Activated CD8-positive, alpha-beta memory T cell treated with anti-CD3 and anti-CD28 coated beads, Interleukin-2, amount 10 ng/mL, durations not matched to agents 7 days and 5 days (primary cell): ENCODE measurements at regions not wholly inside any gene's neighbourhood (a gene's known extent, or its start where the extent isn't known, plus 50 kb on each side); places are given as distances from the start of the nearest gene placed in this dataset.

Experiments used
- ATAC-seq: fragments of 150-1000 bp; cut with Tn5 transposase; one replicate; pipeline ENCODE4 v1.10.0; 2021; ENCODE audit warnings: moderate library complexity
- CTCF ChIA-PET: fragments of 350-600 bp; sonication (Branson Sonifier 250); formaldehyde crosslinking; loops from one replicate; lab custom pipeline; 2021; ENCODE audit warnings: antibody characterized with exemption; lab: Charles Lee
- DNase-seq: peaks from one replicate; pipeline ENCODE4 v3.0.0-alpha.2; 2020
- H3K27ac Mint-ChIP-seq: one replicate; pipeline ENCODE4 v1.8.0; 2021; ENCODE audit warnings: mild to moderate bottlenecking, mixed read lengths
- H3K27me3 Mint-ChIP-seq: one replicate; pipeline ENCODE4 v1.8.0; 2021; ENCODE audit warnings: mixed read lengths
- H3K36me3 Mint-ChIP-seq: one replicate; pipeline ENCODE4 v1.8.0; 2021; ENCODE audit warnings: mild to moderate bottlenecking, mixed read lengths
- H3K4me1 Mint-ChIP-seq: one replicate; pipeline ENCODE4 v1.8.0; 2021; ENCODE audit warnings: mixed read lengths
- H3K4me3 Mint-ChIP-seq: one replicate; pipeline ENCODE4 v1.8.0; 2021; ENCODE audit warnings: mild to moderate bottlenecking, moderate library complexity, mixed read lengths
- H3K9me3 Mint-ChIP-seq: one replicate; pipeline ENCODE4 v1.8.0; 2022; ENCODE audit warnings: low read depth, mixed read lengths

DNA sequence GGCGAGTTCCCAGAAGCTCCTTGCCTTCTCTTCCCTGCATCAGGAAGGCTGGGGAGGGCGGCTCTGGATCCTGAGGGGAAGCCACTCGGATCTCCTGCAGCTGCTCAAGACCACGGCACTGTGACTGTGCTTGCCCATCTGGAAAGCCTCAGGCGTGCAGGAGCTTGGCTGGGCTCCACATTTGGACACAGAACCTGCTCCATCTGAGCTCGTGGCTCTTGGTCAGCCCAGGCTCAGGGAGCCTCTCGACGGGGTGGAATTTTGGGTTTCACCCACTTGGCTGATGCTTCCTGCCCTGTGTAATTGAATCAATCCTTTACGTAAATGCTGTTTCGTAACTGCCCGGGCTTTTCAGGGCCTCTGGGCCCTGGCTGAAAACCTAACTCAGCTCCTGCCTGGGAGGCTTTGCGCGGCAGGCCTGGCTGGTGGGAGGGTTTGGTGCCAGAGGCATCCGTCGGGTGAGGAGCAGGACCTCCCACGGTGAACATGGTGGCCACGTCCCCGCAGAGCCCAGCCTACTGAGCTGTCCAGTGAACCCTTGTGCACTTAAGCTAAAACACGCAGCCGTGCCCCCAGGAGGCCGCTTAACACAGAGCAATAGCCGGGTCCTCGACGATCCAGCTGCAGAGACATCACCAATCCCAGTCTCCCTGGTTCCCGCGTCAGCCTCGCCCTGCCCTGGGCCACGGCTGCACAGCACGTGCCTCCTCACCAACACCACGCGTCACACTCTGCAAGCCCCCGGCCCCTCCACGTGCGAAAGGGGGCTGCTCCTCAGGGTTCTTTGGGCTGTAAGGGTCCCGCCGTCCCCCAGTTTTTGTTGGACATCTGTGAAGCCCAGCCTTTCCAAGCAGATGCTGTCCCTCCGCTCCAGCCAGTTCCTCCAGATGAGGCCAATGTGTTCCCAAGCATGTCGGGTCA is 241.0 kb downstream of the DLL1 start:
- no peak for DNase-seq
- no peak overlapping the region for H3K27ac Mint-ChIP-seq
- peaks cover 4% of the 10 kb centered on the region for H3K4me1 Mint-ChIP-seq
- peaks cover 17% of the 10 kb centered on the region for H3K27me3 Mint-ChIP-seq
- ATAC-seq: no peak
- CTCF ChIA-PET: no interaction called here
- no peak overlapping the region for H3K4me3 Mint-ChIP-seq
- H3K36me3 Mint-ChIP-seq: no peaks in the 10 kb centered on the region
- H3K9me3 Mint-ChIP-seq: no peaks in the 10 kb centered on the region

DNA sequence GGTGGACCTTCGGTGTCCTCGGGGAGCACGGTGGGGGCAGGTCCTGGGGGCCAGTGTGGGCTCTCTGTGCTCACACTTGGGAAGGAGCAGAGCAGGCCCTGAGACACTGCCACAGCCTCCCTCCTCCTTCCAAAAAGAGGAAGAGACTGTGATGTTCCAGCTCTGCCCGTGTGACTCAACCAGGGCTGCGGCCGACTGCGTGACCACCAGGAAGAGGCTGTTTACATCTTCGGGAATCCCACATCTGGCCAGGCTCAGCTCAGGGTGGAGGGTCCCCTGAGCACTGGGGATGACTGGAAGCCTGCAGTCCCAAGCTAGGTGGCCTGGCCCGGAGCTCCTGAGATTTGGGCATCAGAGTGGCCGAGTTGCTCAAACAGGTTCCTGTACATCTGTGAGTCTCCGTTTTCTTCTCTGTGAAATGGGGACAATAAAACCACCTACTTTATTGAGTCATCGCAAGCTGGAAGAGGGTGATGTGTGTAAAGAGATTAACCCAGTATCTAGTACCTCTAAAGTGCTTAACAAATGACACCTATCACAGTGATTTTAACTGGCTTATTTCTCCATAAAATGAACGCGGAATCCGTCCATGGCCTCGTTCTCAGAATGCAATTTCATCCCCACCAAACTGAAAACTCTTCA is 242.1 kb downstream of the DLL1 start:
- CTCF ChIA-PET: no interaction called here
- Mint-ChIP-seq H3K27me3 (peaks cover 21% of the 10 kb centered on the region), H3K9me3 (no peaks in the 10 kb centered on the region), H3K36me3 (no peaks in the 10 kb centered on the region), H3K27ac (no peak overlapping the region), H3K4me1 (peaks cover 4% of the 10 kb centered on the region), H3K4me3 (no peak overlapping the region)
- ATAC-seq (no peak), DNase-seq (no peak)

GRCh38 chr6:170047823-170048222 is 243.1 kb downstream of the DLL1 start:
- no peaks in the 10 kb centered on the region for H3K9me3 Mint-ChIP-seq
- H3K27ac Mint-ChIP-seq: no peak overlapping the region
- DNase-seq: no peak
- H3K4me3 Mint-ChIP-seq: no peak overlapping the region
- no peak for ATAC-seq
- peaks cover 4% of the 10 kb centered on the region for H3K4me1 Mint-ChIP-seq
- H3K36me3 Mint-ChIP-seq: no peaks in the 10 kb centered on the region
- H3K27me3 Mint-ChIP-seq: peaks cover 21% of the 10 kb centered on the region
- CTCF ChIA-PET: no interaction called here

DNA sequence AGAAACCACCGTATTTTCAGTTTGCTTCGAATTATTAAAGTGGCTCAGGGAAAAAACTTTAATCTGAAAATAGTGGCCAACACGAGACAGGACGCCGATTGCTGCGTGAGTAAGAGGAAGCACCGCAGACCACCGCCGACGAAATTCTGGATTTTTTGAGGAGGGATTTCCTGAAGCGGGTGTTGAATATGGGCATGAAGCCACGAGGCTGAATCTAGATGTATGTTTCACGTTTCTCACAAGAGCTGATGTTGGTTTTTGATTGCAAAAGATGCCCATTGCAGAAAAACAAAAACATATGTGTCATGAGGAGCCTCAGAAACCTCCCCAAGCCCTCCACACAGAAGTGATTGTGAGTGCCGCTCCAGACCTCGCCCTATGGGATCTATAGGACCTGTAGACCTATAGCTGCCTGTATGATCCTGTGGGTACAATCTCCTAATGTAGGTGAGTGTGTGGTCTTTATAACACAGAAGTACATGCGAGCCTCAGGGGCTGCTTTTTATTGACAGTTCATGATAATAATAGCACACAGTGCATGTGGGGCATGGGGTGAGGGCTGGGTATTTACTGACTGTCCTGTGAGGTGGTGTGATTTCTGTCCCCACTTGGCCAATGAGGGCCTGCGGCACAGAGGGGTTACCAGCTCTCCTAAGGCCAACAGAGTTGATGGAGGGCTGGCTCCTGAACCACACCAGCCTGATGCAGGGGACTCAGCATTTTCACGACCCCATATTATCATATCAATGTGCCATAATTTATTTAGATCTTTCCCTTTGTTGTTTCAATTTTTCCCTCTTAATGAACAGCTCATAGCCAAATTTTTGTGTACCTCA is 243.9 kb downstream of the DLL1 start:
- peaks cover 21% of the 10 kb centered on the region for H3K27me3 Mint-ChIP-seq
- H3K9me3 Mint-ChIP-seq: no peaks in the 10 kb centered on the region
- DNase-seq (no peak), ATAC-seq (no peak)
- H3K4me1 Mint-ChIP-seq: peaks cover 4% of the 10 kb centered on the region
- CTCF ChIA-PET: no interaction called here
- H3K36me3 Mint-ChIP-seq: no peaks in the 10 kb centered on the region
- H3K27ac Mint-ChIP-seq: no peak overlapping the region
- H3K4me3 Mint-ChIP-seq: no peak overlapping the region

GRCh38 chr6:170045981-170046667 is 244.8 kb downstream of the DLL1 start:
- no peaks in the 10 kb centered on the region for H3K9me3 Mint-ChIP-seq
- no peak overlapping the region for H3K27ac Mint-ChIP-seq
- CTCF ChIA-PET: no interaction called here
- peaks cover 21% of the 10 kb centered on the region for H3K27me3 Mint-ChIP-seq
- ATAC-seq (no peak), DNase-seq (no peak)
- H3K4me3 Mint-ChIP-seq: no peak overlapping the region
- no peaks in the 10 kb centered on the region for H3K36me3 Mint-ChIP-seq
- peaks cover 4% of the 10 kb centered on the region for H3K4me1 Mint-ChIP-seq

DNA sequence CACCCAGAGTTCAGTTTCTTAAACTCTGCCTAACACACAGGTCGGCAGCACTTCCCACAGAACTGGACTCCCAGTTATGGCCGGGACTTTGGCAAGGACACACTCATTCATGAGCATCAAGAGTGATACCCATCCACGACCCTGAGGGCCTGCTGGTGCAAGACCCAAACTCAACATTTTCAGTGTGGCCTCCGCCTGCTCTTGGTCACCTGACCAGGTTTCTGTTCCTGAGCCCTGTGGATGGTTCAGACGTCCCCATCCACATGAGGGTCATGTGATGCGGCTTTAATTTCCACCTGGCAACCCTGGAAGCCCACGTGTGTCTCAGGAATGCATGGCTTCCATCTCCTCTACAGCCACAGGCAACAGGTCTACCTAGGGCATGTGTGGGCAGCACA is 245.3 kb downstream of the DLL1 start:
- no peak for ATAC-seq
- Mint-ChIP-seq H3K4me1 (peaks cover 4% of the 10 kb centered on the region), H3K27ac (no peak overlapping the region), H3K27me3 (peaks cover 21% of the 10 kb centered on the region), H3K4me3 (no peak overlapping the region), H3K9me3 (no peaks in the 10 kb centered on the region), H3K36me3 (no peaks in the 10 kb centered on the region)
- CTCF ChIA-PET: no interaction called here
- DNase-seq: no peak

DNA sequence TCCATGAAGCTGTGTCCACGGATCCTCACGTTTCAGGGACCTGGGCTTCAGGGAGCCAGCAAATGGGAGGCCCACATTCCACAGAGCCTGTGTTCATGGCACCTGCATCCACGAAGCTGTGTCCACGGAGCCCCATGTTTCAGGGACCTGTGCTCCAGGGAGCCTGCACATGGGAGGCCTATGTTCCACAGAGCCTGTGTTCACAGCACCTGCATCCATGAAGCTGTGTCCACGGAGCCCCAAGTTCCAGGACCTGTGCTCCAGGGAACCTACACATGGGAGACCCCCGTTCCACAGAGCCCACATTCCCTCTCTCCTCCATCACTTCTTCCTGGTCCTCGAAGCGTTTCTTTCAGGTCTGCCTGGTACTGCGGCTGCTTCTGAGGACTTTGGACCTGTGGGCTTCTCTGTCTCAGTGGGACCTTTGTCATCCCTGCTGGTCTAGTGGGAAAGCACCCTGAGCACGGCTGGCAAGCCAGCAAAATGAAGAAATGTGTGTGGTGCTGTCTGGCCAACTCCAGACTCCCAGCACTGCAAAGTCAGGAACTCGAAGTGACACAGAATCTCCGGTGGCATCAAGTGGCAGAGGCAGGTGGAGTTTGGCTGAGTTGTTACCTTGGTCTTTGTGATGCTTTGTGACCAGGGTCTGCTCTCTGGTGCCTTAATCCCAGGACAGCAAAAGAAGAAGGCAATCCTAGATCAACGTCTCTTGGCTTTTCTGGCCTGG is 245.9 kb downstream of the DLL1 start:
- Mint-ChIP-seq H3K27ac (no peak overlapping the region), H3K4me3 (no peak overlapping the region), H3K9me3 (no peaks in the 10 kb centered on the region), H3K27me3 (peaks cover 21% of the 10 kb centered on the region), H3K4me1 (peaks cover 4% of the 10 kb centered on the region), H3K36me3 (no peaks in the 10 kb centered on the region)
- ATAC-seq (no peak), DNase-seq (no peak)
- CTCF ChIA-PET: no interaction called here

DNA sequence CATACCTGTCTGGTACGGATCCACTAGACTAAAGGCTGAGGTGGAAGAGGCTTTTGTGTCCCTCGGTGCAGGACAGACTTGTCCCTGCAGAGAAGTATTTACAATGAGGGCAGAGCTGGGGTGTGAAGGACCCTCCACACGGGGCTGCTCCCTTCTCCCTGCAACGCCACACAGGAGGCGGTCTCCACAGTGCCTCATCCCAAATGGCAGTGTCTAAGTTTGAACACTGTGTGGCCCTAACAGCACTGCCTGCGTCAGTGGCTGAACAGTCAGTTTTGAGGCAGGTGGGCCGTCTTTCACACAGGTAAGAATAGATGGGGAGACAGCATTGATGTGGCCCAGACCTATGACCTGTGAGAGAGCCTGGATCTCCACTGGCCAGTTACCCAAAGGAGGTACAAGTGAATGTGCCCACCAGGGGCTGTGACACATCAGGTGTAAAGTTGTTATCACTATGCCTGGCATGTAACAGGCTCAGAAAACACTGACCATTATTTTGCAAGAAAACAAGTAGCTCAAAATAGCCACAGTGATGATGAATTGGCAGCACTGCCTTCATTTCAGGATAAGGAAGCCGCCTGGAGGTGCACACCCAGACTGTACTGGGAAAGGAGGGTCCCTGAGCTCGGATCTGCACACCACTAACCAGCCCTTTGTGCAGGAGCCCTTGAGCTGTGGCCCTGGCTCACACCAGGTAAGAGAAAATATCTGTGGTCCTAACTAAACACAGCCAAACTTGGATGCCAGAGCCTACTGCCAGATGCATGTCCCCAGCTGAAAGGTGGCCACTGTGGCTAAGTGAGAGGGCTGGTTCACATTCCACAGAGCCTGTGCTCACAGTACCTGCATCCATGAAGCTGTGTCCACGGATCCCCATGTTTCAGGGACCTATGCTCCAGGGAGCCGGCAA is 246.7 kb downstream of the DLL1 start:
- Mint-ChIP-seq H3K4me1 (peaks cover 4% of the 10 kb centered on the region), H3K27me3 (peaks cover 21% of the 10 kb centered on the region), H3K4me3 (no peak overlapping the region), H3K27ac (no peak overlapping the region), H3K9me3 (no peaks in the 10 kb centered on the region), H3K36me3 (no peaks in the 10 kb centered on the region)
- CTCF ChIA-PET: no interaction called here
- ATAC-seq: no peak
- DNase-seq: no peak

DNA sequence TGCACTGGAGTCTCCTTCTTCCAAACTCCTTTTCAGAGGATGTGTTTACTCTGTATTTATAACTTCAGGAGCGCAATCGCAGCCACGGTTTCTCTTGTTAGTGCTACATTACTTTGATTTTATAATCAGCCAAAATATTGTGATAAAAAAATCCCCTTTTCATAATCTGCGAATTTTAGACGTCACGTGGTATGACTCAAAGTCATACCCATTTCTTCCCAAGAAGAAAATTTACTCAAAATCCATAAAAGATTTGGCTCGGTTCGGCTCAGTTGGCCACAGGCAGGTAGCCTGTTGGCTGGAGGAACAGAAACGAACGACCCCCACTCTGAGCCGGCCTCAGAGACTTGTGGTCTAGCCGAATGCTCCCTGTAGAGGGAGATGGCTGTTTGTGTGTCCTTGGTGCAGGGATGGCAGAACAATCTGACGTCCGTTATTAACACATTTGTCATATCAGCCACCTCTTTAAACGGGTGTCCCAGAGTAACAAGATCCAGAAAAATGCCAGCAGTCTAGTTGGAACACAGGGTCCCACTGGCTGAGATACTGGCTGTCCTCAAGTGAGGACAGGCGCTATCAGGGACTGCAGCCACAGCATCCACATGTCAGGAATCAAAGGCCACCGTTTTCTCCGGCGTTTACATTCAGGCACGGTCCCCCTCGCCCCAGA is 247.6 kb downstream of the DLL1 start:
- ATAC-seq (no peak), DNase-seq (no peak)
- Mint-ChIP-seq H3K9me3 (no peaks in the 10 kb centered on the region), H3K36me3 (no peaks in the 10 kb centered on the region), H3K27ac (no peak overlapping the region), H3K27me3 (peaks cover 18% of the 10 kb centered on the region), H3K4me1 (no peaks in the 10 kb centered on the region), H3K4me3 (no peak overlapping the region)
- CTCF ChIA-PET: no interaction called here

- no peaks in the 10 kb centered on the region for H3K9me3 Mint-ChIP-seq
- ATAC-seq (no peak), DNase-seq (no peak)
- H3K4me3 Mint-ChIP-seq: no peak overlapping the region
- peaks cover 13% of the 10 kb centered on the region for H3K27me3 Mint-ChIP-seq
- no peaks in the 10 kb centered on the region for H3K4me1 Mint-ChIP-seq
- no peaks in the 10 kb centered on the region for H3K36me3 Mint-ChIP-seq
- CTCF ChIA-PET: no interaction called here
- H3K27ac Mint-ChIP-seq: no peak overlapping the region
Observed at GRCh38 chr6:170042596-170043118, 248.2 kb downstream of the DLL1 start.

DNA sequence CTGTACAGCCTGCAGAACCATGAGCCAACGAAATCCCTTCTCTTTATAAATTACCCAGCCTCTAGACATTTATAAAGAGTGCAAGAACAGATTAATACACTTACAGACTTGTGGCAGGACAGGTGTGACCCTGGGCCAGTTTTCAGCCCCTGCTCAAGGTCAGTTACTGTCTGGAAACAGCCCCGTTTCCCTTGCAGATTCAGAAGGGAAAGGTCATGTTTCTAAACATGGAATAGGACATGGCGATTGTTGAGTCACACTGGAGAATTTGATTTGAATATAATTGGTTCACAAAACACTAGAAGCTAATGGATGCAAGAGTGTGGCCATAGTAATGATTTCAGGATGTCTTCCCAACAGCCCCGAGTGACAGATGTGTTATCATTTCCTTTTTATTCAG is 248.8 kb downstream of the DLL1 start:
- no peak for ATAC-seq
- no peaks in the 10 kb centered on the region for H3K4me1 Mint-ChIP-seq
- no peaks in the 10 kb centered on the region for H3K36me3 Mint-ChIP-seq
- DNase-seq: no peak
- CTCF ChIA-PET: no interaction called here
- no peak overlapping the region for H3K27ac Mint-ChIP-seq
- peaks cover 10% of the 10 kb centered on the region for H3K27me3 Mint-ChIP-seq
- no peaks in the 10 kb centered on the region for H3K9me3 Mint-ChIP-seq
- H3K4me3 Mint-ChIP-seq: no peak overlapping the region
